C4-2B (cell line): ENCODE measurements at regions not wholly inside any gene's neighbourhood (a gene's known extent, or its start where the extent isn't known, plus 50 kb on each side); places are given as distances from the start of the nearest gene placed in this dataset.

Experiments used
- CTCF ChIP-seq: fragments of 450-650 bp; conservative IDR thresholded peaks from 2 replicates; pipeline ENCODE4 v1.5.1; 2017; ENCODE audit warnings: mild to moderate bottlenecking
- ZFX ChIP-seq: fragments of 450-650 bp; IDR thresholded peaks from 2 replicates; pipeline ENCODE4 v1.6.1; 2017

- TF ChIP-seq CTCF: no peak
- TF ChIP-seq ZFX: no peak
Measured at GRCh38 chrX:148192547-148192946, 211.4 kb downstream of the FMR1NB start.
